ENCODE measurements at regions not wholly inside any gene's neighbourhood (a gene's known extent, or its start where the extent isn't known, plus 50 kb on each side); places are given as distances from the start of the nearest gene placed in this dataset.
A peak's percentile ranks its signal among the peaks of the same experiment; 100 is the strongest.

- DNase-seq (ENCODE audit: extremely low read depth, low read depth): no peak
Observed at GRCh38 chr20:11429889-11430519, 487.7 kb upstream of the BTBD3 start.

GRCh38 chr20:11430652-11431051, 487.0 kb upstream of the BTBD3 start:
- no peak for DNase-seq (ENCODE audit: extremely low read depth, low read depth)

DNA sequence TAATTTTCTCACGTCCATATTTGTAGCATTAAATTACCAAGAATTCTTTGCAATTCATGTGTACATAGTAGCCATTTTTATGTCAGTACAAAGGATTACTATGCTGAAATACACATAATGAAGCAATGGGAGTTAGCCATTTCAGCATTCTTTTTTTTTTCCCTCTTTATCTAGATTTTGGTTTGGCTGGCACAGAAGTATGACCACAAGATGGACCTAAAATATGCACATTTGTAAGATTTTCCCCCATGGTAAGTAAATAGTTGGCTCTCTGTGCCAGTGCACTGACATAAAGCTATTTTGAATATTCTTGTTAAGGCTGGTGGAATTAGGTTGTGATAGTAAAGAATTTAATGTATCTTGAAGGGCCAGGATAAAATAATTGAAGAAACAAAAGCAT, 486.1 kb upstream of the BTBD3 start:
- DNase-seq (ENCODE audit: extremely low read depth, low read depth): no peak

- DNase-seq (ENCODE audit: extremely low read depth, low read depth): no peak
Observed at GRCh38 chr20:11432407-11432806, 485.3 kb upstream of the BTBD3 start.

- DNase-seq (ENCODE audit: extremely low read depth, low read depth): no peak
Observed at GRCh38 chr20:11436113-11436905, 481.4 kb upstream of the BTBD3 start.

- DNase-seq (ENCODE audit: extremely low read depth, low read depth): no peak
Observed at GRCh38 chr20:11437090-11437489, 480.6 kb upstream of the BTBD3 start.

GRCh38 chr20:11437611-11438380, 479.9 kb upstream of the BTBD3 start:
- DNase-seq (ENCODE audit: extremely low read depth, low read depth): no peak

DNA sequence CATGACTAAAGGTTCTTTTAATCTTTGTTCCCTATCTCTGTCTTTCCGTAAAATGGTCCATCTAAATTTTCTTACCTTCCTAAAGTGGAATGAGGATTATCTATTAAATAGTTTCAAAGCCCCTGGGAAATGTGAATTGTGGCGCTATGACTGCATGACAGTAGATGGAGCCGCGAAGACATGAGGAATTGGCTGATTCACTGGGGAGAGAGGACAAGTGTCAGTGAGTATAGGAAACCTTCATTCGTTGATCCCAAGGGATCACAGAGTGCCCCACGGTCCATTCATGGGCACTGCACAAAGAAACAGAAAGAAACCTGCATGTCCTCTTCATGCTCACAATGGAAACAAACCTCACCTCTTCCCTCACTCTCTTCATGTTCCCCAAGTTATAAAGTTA, 479.3 kb upstream of the BTBD3 start:
- no peak for DNase-seq (ENCODE audit: extremely low read depth, low read depth)

DNA sequence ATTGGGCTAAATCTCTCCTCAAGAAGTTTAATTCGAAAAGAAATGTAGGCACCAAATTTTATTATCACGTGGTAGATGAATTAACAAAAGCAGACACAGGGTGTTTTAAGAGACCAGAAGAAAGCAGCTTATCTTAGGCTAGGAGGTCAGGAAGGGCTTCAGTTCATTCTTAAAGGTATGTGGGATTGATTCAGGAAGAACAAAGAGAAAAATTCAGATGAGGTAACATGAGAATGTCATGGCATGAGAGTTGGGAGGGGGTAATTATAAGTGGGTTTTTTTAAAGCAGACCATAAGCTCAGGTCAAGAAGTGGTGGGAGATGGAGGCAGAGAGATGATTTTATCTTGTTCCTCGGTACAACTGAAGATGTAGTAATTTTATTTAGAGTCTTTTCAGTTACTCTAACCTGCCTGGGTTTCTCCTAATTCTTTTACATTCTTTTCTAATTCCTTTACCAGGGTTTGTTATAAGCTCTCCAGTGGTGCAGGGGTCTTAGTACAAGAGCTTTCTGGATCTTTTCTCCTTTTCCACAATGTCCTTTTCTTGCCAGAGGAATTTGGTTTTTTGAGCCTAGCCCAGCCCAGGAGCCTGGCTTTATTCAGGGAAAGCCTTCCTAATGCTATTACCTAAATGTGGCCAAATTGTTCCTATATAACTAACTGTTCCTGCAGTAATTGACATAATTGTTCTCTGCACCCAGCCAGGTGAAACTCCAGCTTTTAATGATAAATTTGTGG, 474.1 kb upstream of the BTBD3 start:
- no peak for DNase-seq (ENCODE audit: extremely low read depth, low read depth)

- no peak for DNase-seq (ENCODE audit: extremely low read depth, low read depth)
Observed at GRCh38 chr20:11445161-11445560, 472.5 kb upstream of the BTBD3 start.

DNA sequence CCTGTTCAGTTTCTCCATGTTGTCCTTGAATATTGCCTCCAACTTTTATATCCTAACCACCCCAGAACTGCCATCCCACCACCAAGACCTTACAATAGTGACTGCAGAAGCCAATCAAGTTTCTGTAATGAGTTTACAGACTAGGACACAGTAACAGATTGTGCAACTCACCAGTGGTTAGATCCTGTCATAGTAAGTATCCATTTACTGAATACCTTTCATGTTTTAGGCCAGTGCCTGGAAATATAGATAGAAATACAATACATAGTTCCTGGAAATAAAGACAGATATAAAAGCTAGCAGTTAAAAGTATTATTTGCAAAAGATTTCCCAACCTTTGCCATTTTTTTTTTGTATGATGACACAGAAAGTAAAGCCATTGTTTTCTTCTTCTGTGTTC, 471.8 kb upstream of the BTBD3 start:
- DNase-seq (ENCODE audit: extremely low read depth, low read depth): no peak

GRCh38 chr20:11447371-11448100, 470.2 kb upstream of the BTBD3 start:
- no peak for DNase-seq (ENCODE audit: extremely low read depth, low read depth)

DNA sequence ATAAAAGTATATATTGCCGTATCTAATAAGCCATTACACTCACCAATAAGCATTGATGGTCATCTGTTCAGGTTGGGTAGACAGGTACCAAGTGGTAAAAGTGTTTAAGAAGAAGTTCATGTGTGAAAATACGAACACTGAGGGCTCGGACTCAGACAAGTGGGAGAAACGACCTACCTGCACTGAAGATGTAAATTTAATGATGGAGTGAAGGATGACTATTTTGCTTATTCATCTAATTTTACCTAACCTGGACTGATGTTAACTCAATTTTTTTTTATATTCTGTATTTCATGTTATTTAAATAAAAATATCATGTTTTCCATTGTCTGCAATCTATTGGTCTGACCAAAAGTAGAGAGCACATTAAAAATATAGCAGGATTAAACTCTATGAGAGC, 469.1 kb upstream of the BTBD3 start:
- DNase-seq (ENCODE audit: extremely low read depth, low read depth): no peak

GRCh38 chr20:11451793-11452291, 465.9 kb upstream of the BTBD3 start:
- DNase-seq (ENCODE audit: extremely low read depth, low read depth): no peak

DNA sequence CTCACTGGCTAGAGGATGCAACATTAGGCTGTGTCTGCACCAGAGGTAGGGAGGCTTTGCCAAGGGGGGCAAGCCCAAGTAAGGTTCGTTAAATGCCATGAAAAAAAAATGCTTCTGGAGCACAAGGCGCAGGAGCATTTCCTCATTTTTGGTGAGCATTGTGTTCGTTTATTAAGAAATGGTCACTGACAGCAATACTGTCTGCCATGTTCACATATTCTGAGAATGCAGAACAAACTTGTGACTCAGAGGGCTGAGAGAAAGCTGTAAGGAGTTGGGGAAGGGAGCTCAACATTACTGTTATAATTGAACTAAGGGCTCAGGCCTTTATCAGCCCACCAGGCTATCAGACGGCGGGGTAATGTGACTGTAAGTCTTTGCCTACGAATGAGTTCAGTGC, 465.4 kb upstream of the BTBD3 start:
- DNase-seq (ENCODE audit: extremely low read depth, low read depth): no peak

DNA sequence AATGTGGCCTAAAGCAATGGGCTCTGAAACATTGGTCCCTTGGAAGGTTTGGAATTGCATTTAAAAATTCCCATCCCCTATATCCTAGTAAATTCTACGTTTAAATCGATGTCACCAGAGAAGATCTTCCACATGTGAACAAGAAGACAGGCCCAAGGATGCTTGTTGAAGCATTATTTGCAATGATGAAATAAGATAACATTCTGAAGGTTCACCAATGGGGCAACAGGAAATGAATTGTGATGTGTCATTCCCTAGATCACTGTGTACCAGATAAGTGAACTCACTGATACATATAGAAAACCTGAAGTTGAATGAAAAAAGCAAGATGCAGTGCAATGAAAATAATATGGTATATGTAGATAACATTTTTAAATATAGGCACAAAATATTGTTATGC, 464.3 kb upstream of the BTBD3 start:
- DNase-seq (ENCODE audit: extremely low read depth, low read depth): peak; percentile 81

DNA sequence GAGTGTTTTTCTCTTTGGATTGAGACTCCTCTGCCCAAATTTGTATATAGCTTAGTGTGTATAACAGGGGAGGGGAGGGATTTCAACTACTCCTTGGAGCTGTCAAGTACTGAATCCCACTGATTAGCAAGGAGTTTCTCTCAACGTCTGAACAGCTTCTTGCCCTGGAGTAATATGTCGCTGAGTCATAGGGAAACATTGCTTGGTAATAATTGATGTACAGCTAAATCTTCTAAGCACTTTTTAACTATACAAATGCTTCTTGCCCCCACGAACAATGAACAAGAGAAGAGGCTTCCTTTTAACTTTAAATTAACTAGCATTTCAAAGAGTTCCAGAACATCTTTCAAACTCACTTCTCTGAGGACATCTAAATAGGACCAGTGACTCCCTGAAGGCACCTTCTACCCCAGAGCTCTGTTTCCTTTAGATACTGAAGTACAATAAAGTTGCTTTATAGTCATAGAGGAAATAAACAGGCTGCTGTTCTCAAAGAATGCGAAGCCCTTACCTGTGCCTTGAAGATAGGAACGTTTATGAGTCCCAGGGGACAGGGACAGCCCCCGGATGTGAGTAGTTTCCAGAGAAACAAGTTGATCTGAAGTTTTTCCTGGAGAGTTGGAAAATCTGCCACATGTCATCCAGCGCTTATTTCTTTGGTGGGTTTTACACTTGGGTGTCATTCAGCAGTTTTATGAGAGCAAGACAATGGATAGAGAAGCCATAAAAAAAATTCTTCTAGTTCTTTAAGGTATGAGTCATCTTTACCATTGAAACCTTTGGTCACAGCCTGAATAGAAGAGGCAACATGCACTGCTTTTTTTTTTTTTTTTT, 462.5 kb upstream of the BTBD3 start:
- DNase-seq (ENCODE audit: extremely low read depth, low read depth): peak; percentile 52

DNA sequence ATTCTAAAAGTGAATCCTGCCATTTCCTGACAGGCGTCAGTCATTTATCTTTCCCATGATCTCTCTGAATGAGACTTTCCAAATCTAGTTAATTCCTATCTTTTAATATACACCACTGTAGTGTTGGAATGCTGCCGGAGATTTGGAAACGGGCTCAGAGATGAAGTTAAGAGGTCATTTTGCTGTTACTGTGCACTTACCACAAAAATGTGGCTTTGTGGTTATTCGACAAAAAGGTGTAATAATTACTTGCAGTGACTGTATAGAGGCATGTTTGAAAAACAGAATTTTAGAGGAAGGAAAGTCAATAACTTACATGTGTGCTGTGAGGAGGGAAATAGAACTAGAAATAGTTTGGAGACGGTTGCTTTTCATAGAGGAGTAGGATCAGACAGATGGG, 460.2 kb upstream of the BTBD3 start:
- no peak for DNase-seq (ENCODE audit: extremely low read depth, low read depth)

All from NCI-H460 (cell line).